ENCODE measurements at regions not wholly inside any gene's neighbourhood (a gene's known extent, or its start where the extent isn't known, plus 50 kb on each side); places are given as distances from the start of the nearest gene placed in this dataset.
"Not testable (repeated sequence)": the region's sequence is repeated elsewhere in the genome, so short reads cannot be mapped to it uniquely, and the experiment has no call there.

GRCh38 chr1:146530958-146531357 lies 302.1 kb upstream of the NOTCH2NLA start:
- DNase-seq (ENCODE audit: low spot score in 2 of 2): not testable (repeated sequence)

GRCh38 chr1:146522812-146523211 lies 294.0 kb upstream of the NOTCH2NLA start:
- not testable (repeated sequence) for DNase-seq (ENCODE audit: low spot score in 2 of 2); FAIRE-seq

More at GRCh38 chr1:146530958-146531357, 302.1 kb upstream of the NOTCH2NLA start:
- FAIRE-seq: not testable (repeated sequence)

- not testable (repeated sequence) for FAIRE-seq; DNase-seq (ENCODE audit: low spot score in 2 of 2)
These were observed 293.5 kb upstream of the NOTCH2NLA start for GRCh38 chr1:146522345-146522744.

GRCh38 chr1:146521804-146522203 lies 293.0 kb upstream of the NOTCH2NLA start:
- FAIRE-seq: not testable (repeated sequence)

DNA sequence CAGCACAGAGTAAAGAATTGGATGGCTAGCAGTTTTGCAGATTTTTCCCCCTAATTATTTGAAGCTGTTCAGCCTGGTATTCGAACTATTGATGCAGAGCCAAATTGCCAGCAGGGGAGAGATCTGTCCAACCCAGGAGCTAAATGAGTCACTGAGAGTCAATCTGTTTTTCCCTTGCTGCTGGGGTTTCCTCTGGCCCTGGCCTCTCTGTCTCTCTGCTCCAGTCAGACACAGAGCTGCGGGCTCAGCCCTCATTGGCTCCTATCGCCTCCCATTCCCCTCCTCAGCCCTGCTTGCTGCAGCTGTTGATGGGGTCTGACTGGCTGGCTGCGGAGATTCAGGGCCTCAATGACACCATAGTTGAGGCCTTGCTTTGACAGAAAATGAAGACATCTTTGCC lies 284.9 kb upstream of the NOTCH2NLA start:
- not testable (repeated sequence) for FAIRE-seq; DNase-seq (ENCODE audit: low spot score in 2 of 2)

More at GRCh38 chr1:146521804-146522203, 293.0 kb upstream of the NOTCH2NLA start:
- not testable (repeated sequence) for DNase-seq (ENCODE audit: low spot score in 2 of 2)

GRCh38 chr1:146511047-146511777 lies 282.4 kb upstream of the NOTCH2NLA start:
- not testable (repeated sequence) for DNase-seq (ENCODE audit: low spot score in 2 of 2); FAIRE-seq

- not testable (repeated sequence) for DNase-seq (ENCODE audit: low spot score in 2 of 2); FAIRE-seq
These were observed 281.6 kb upstream of the NOTCH2NLA start for GRCh38 chr1:146510248-146510983.

- not testable (repeated sequence) for DNase-seq (ENCODE audit: low spot score in 2 of 2)
These were observed 275.3 kb upstream of the NOTCH2NLA start for GRCh38 chr1:146504121-146504520.

GRCh38 chr1:146487555-146487954 lies 258.7 kb upstream of the NOTCH2NLA start:
- DNase-seq (ENCODE audit: low spot score in 2 of 2); FAIRE-seq: not testable (repeated sequence)

More at GRCh38 chr1:146504121-146504520, 275.3 kb upstream of the NOTCH2NLA start:
- FAIRE-seq: not testable (repeated sequence)

DNA sequence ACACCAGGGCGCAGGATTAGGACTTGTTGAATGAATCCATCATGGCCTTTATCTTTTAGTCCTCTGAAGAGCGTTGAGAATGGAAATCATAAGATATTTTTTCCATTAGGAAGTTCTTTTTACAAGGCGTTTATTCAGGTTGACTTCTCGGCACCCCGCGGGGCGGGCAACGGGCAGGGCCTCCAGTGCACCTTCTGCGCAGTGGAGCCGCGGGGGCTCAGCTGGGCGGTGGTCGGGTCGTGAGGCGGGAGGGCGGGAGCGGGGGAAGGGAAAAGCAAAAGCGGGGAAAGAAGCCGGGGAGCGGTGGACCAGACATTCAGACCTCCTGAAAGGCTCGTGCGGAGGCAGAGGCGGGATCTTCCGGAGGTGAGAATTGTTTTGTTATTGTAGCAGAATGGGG lies 258.3 kb upstream of the NOTCH2NLA start:
- not testable (repeated sequence) for FAIRE-seq; DNase-seq (ENCODE audit: low spot score in 2 of 2)

DNA sequence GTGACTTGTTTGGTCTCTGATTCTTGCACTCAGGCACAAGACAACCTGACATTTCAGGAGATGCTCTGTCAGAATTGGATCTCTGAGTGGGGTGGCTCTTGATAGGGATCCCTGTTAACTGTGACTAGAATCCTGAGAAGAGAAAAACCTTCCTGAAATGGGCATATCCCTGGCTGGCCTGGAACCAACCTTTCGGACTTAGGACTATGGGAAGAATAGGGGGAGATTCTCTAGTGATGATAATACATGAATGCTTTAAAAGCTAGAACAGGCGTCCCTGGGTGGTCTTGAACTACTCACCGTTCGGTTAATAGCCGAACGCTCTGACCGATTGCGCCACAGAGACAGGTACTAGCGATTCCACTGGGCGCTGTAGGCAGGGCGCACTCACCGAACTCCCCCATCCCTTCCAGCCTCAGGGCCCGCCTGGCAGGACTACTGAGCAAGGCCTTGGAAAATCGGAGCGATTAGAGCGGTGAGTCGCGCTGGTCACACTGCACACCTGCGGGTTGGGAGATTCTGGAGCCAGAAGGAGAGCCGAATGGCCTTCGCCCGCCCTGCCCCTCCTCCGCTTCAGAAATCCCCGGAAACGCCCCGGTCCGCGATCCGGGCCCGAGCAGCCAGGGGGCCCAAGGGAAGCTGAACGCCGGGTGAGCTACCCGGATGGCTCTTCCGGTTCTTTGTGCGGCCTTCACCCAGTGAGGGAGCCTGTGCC lies 257.6 kb upstream of the NOTCH2NLA start:
- FAIRE-seq; DNase-seq (ENCODE audit: low spot score in 2 of 2): not testable (repeated sequence)

DNA sequence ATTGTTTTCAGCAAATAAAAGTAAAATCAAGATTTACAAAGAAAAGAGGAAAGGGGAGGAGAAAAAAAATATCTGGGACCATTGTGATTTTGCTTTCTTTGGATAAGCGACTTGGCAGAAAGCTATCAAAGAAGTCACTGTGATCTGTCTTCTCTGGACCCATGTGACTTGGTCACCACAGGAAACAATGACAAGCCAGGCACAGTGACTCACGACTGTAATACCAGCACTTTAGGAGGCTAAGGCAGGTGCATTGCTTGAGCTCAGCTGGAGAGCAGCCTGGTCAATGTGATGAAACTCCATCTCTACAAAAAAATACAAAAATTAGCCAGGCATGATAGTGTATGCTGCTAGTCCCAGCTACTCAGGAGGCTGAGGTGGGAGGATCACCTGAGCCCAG lies 255.4 kb upstream of the NOTCH2NLA start:
- DNase-seq (ENCODE audit: low spot score in 2 of 2); FAIRE-seq: not testable (repeated sequence)

GRCh38 chr1:146479188-146479587 lies 250.4 kb upstream of the NOTCH2NLA start:
- DNase-seq (ENCODE audit: low spot score in 2 of 2); FAIRE-seq: not testable (repeated sequence)

- not testable (repeated sequence) for FAIRE-seq
- peak in 1 of 2 donors; percentile 3 for DNase-seq (ENCODE audit: low spot score in 2 of 2)
These were observed 249.4 kb upstream of the NOTCH2NLA start for GRCh38 chr1:146478125-146478720.

DNA sequence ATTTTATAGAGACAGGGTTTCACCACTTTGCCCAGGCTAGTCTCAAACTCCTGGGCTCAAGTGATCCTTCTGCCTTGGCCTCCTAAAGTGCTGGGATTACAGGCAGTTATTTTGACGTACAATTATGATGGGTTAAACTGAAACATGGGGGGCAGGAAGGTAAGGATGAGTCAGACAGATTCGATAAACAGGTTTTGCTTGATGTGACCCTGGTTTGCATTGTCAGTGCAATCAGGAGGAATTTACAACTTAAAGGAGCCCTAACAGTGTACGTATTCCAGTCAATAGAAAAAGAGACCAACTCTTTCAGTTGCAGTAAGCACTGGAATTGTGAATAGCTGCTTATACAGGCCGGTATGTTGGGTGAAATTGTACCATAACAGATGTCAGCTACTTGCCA lies 246.3 kb upstream of the NOTCH2NLA start:
- not testable (repeated sequence) for DNase-seq (ENCODE audit: low spot score in 2 of 2); FAIRE-seq

- FAIRE-seq; DNase-seq (ENCODE audit: low spot score in 2 of 2): not testable (repeated sequence)
These were observed 245.4 kb upstream of the NOTCH2NLA start for GRCh38 chr1:146474216-146474615.

- not testable (repeated sequence) for DNase-seq (ENCODE audit: low spot score in 2 of 2); FAIRE-seq
These were observed 243.5 kb upstream of the NOTCH2NLA start for GRCh38 chr1:146472192-146472861.

GRCh38 chr1:146459939-146460338 lies 231.1 kb upstream of the NOTCH2NLA start:
- DNase-seq (ENCODE audit: low spot score in 2 of 2); FAIRE-seq: not testable (repeated sequence)

GRCh38 chr1:146459308-146459707 lies 230.5 kb upstream of the NOTCH2NLA start:
- DNase-seq (ENCODE audit: low spot score in 2 of 2); FAIRE-seq: not testable (repeated sequence)

Measured in frontal cortex (tissue), 3 donors.